K562 (cell line): ENCODE measurements at regions not wholly inside any gene's neighbourhood (a gene's known extent, or its start where the extent isn't known, plus 50 kb on each side); places are given as distances from the start of the nearest gene placed in this dataset.

ENCODE experiments used
- ATAC-seq: fragments of 200-7000 bp; cut with Tn5 transposase; 3 replicates; pipeline ENCODE4 v1.9.1; 2020; ENCODE audit warnings: moderate library complexity
- BruUV-seq: library from RNA; stranded (reverse); fragments of 400-500 nt; replicated peaks from 2 replicates; lab custom pipeline; 2021; lab: Mats Ljungman, UMichigan
- CTCF ChIA-PET: fragments of 300-600 bp; formaldehyde crosslinking; extraction: SDS; loops from one replicate; lab custom pipeline; 2021; ENCODE audit warnings: low intra/inter-chr PET ratio; lab: Yijun Ruan, JAX
- POLR2A ChIA-PET: fragments of 300-600, 350-650 bp; sonication (Branson Sonifier 250); formaldehyde crosslinking; extraction: SDS; loops from one replicate; lab custom pipeline; 2021; ENCODE audit warnings: antibody characterized with exemption, inconsistent platforms; lab: Yijun Ruan, JAX
- DNase-seq, 4 experiments: peaks; one replicate each; pipeline versions ENCODE4 v3.0.0 to v3.0.0-alpha.2; 2011 to 2018; ENCODE audit warnings: low spot score in 3 of 4, mixed read lengths in 3 of 4; ENCODE audit errors: extremely low read depth in 1 of 4
- FAIRE-seq: peaks from 2 replicates; lab custom pipeline; 2011; peaks lifted over from hg19 to GRCh38; lab: Jason Lieb, UNC
- H2AFZ ChIP-seq: 2 replicates; pipeline ENCODE4 v1.6.0; 2011; ENCODE audit warnings: low read depth, low read length, control low read depth, inconsistent platforms
- H3K27ac ChIP-seq: fragments of 200-600 bp; 3 replicates; pipeline ENCODE4 v1.8.0; 2011; ENCODE audit warnings: low read depth, mild to moderate bottlenecking, control low read depth, inconsistent platforms, low read length, moderate library complexity, mixed read lengths; ENCODE audit errors: extremely low read depth
- H3K27me3 ChIP-seq, 2 experiments: fragments of 300-600 bp in 1 of 2; 2 replicates in 1 of 2; 3 replicates in 1 of 2; pipeline versions ENCODE4 v1.6.0 to v1.8.0; 2011; ENCODE audit warnings: inconsistent platforms in 2 of 2, low read length in 2 of 2, mild to moderate bottlenecking in 1 of 2, mixed read lengths in 1 of 2, moderate library complexity in 1 of 2; ENCODE audit not compliant: control insufficient read depth in 2 of 2, insufficient read depth in 2 of 2
- H3K36me3 ChIP-seq: fragments of 300-600 bp; 3 replicates; pipeline ENCODE4 v1.8.0; 2011; ENCODE audit warnings: mild to moderate bottlenecking, low read length, inconsistent platforms; ENCODE audit not compliant: control insufficient read depth, insufficient read depth
- H3K4me1 ChIP-seq, 2 experiments: fragments of 200-600 bp in 1 of 2; replicated peaks in 1 of 2; 2 replicates in 1 of 2; 3 replicates in 1 of 2; pipeline versions ENCODE4 v1.5.1 to v1.8.0; 2011; ENCODE audit warnings: inconsistent platforms in 2 of 2, low read length in 2 of 2, mild to moderate bottlenecking in 1 of 2, mixed read lengths in 1 of 2, moderate library complexity in 1 of 2; ENCODE audit not compliant: control insufficient read depth in 2 of 2, insufficient read depth in 2 of 2
- H3K4me2 ChIP-seq: 2 replicates; pipeline ENCODE4 v1.6.1; 2011; ENCODE audit warnings: low read length, control low read depth, inconsistent platforms, mixed read lengths; ENCODE audit not compliant: insufficient read depth
- H3K4me3 ChIP-seq: fragments of 200-600 bp; sonication (generic), shearing (Covaris generic); 2 replicates; pipeline ENCODE4 v1.5.1; 2016; ENCODE audit warnings: control low read depth, inconsistent platforms
- H3K79me2 ChIP-seq: fragments of 200-600 bp; 3 replicates; pipeline ENCODE4 v1.8.0; 2011; ENCODE audit warnings: low read length, inconsistent platforms; ENCODE audit not compliant: control insufficient read depth, insufficient read depth
- H3K9ac ChIP-seq, 2 experiments: 2 replicates each; pipeline versions ENCODE4 v1.6.0 to v1.6.1; 2011; ENCODE audit warnings: low read depth in 2 of 2, low read length in 2 of 2, control low read depth in 1 of 2, inconsistent platforms in 1 of 2, mild to moderate bottlenecking in 1 of 2, mixed read lengths in 1 of 2; ENCODE audit not compliant: insufficient read depth in 1 of 2
- H3K9me1 ChIP-seq: one replicate; pipeline ENCODE4 v1.6.0; 2011; ENCODE audit warnings: inconsistent platforms, mild to moderate bottlenecking, low read length, moderate library complexity; ENCODE audit not compliant: control insufficient read depth, insufficient read depth
- H3K9me3 ChIP-seq: replicated peaks from 2 replicates; pipeline ENCODE4 v1.5.1; 2011; ENCODE audit warnings: low read depth, low read length, inconsistent platforms; ENCODE audit not compliant: control insufficient read depth, insufficient read depth
- H4K20me1 ChIP-seq: replicated peaks from 2 replicates; pipeline ENCODE4 v1.6.1; 2011; ENCODE audit warnings: low read length, inconsistent platforms, mixed read lengths; ENCODE audit not compliant: control insufficient read depth, insufficient read depth
- E2F8 ChIP-seq: fragments of 450-650 bp; IDR thresholded peaks from 2 replicates; pipeline ENCODE4 v1.7.1; 2018; ENCODE audit warnings: mild to moderate bottlenecking, low read depth; ENCODE audit not compliant: partially characterized antibody
- GATA2 ChIP-seq: sonication (generic); formaldehyde crosslinking; IDR thresholded peaks from 2 replicates; pipeline ENCODE4 v1.4.0; 2020; ENCODE audit warnings: mild to moderate bottlenecking, missing genetic modification reagents
- GTF2E2 ChIP-seq: fragments of 200-800 bp; sonication (Bioruptor generic); IDR thresholded peaks from 2 replicates; pipeline ENCODE4 v1.6.1; 2016; ENCODE audit warnings: missing genetic modification characterization, missing compliant biosample characterization
- HMG20B ChIP-seq: fragments of 250-450 bp; sonication (Bioruptor Pico); IDR thresholded peaks from 2 replicates; pipeline ENCODE4 v1.5.0; 2021; ENCODE audit warnings: mild to moderate bottlenecking
- MEIS2 ChIP-seq: fragments of 450-650 bp; IDR thresholded peaks from 2 replicates; pipeline ENCODE4 v1.6.1; 2014; ENCODE audit warnings: mild to moderate bottlenecking; ENCODE audit not compliant: partially characterized antibody
- NCOA1 ChIP-seq: fragments of 450-650 bp; IDR thresholded peaks from 2 replicates; pipeline ENCODE4 v1.6.1; 2016; ENCODE audit warnings: low read depth
- WGBS: fragments of 100-300 bp; shearing (Covaris generic); methylation state at CpG from one replicate; pipeline ENCODE4 v1.1.6; 2016; ENCODE audit warnings: low coverage, mixed read lengths; ENCODE audit not compliant: insufficient coverage; ENCODE audit errors: missing lambda C conversion rate; 5-methylcytosine and 5-hydroxymethylcytosine counted together
- in situ Hi-C: fragments of 300-500 bp; cut with MboI; formaldehyde crosslinking; loops from 4 replicates; pipeline ENCODE4 v1.15.0; 2018; ENCODE audit warnings: inconsistent platforms, mixed read lengths
- intact Hi-C: fragments of 100-400 bp; cut with micrococcal nuclease; formaldehyde crosslinking; loops from 2 replicates; pipeline ENCODE4 v1.14.2; 2022

- DNase-seq (no peak), ATAC-seq (no peak), FAIRE-seq (no peak)
- no peak overlapping the region for H3K4me3 ChIP-seq
- no TSS peak for BruUV-seq
- no peaks in the 10 kb centered on the region for H3K36me3 ChIP-seq
- in situ Hi-C loops = no loop called here
- no peak overlapping the region for H3K9ac ChIP-seq
- peak overlapping the region; percentile 52 for H2AFZ ChIP-seq
- no peaks in the 10 kb centered on the region for H3K79me2 ChIP-seq
- no peak overlapping the region for H3K27ac ChIP-seq
- H3K4me2 ChIP-seq = no peak overlapping the region
- TF ChIP-seq E2F8 = no peak
- no peak for TF ChIP-seq GATA2 (CRISPR knock-in tag)
- TF ChIP-seq HMG20B (CRISPR knock-in tag) = no peak
- no peak for TF ChIP-seq GTF2E2 (tag)
- TF ChIP-seq MEIS2 = peak; percentile 9
- TF ChIP-seq NCOA1 = no peak
- 17% methylated on average over 3 of the region's 3 CpGs for WGBS
- H3K4me1 ChIP-seq = no peaks in the 10 kb centered on the region; a peak in 1 of 5 replicates
- no peaks in the 10 kb centered on the region for H3K9me3 ChIP-seq
- no peaks in the 10 kb centered on the region for H3K9me1 ChIP-seq
- H4K20me1 ChIP-seq = no peaks in the 10 kb centered on the region
- POLR2A ChIA-PET = no interaction called here
- no peaks in the 10 kb centered on the region for H3K27me3 ChIP-seq
- CTCF ChIA-PET = no interaction called here
- intact Hi-C loops = no loop called here
Measured at GRCh38 chr4:79650794-79651431, 242.9 kb upstream of the GK2 start.
